ENCODE measurements at regions not wholly inside any gene's neighbourhood (a gene's known extent, or its start where the extent isn't known, plus 50 kb on each side); places are given as distances from the start of the nearest gene placed in this dataset.

GRCh38 chr2:83908750-83909149 lies 550.3 kb downstream of the SUCLG1 start:
- H3K9me2 ChIP-seq (ENCODE audit: low read depth, low read length), result no peaks in the 10 kb centered on the region
- no peak overlapping the region for H2AFZ ChIP-seq (ENCODE audit: low read length)
- no peaks in the 10 kb centered on the region for H3K27me3 ChIP-seq (ENCODE audit: insufficient read depth, low read length)
- no peaks in the 10 kb centered on the region for H3K9me3 ChIP-seq (ENCODE audit: low read length)
- H3K4me3 ChIP-seq (ENCODE audit: low read depth, low read length, poor library complexity, severe bottlenecking), result no peak overlapping the region
- no peaks in the 10 kb centered on the region for H4K20me1 ChIP-seq (ENCODE audit: insufficient read depth, low read length)
- TF ChIP-seq EZH2 (IDR thresholded peaks at IDR 0.05; ENCODE audit: borderline replicate concordance, low read length) (no peak), CTCF (IDR thresholded peaks at IDR 0.05; ENCODE audit: low read length) (no peak)
- H3K9ac ChIP-seq (ENCODE audit: low read length), result no peak overlapping the region
- no peak overlapping the region for H3K27ac ChIP-seq (ENCODE audit: low read depth, low read length, poor library complexity, severe bottlenecking)
- no peaks in the 10 kb centered on the region for H3K36me3 ChIP-seq (ENCODE audit: insufficient read depth, low read length)
- H3K4me1 ChIP-seq (ENCODE audit: insufficient read depth, low read length, severe bottlenecking), result no peaks in the 10 kb centered on the region
- H3K79me2 ChIP-seq (ENCODE audit: insufficient read depth, low read length), result no peaks in the 10 kb centered on the region
- H3F3A ChIP-seq (ENCODE audit: insufficient read depth, low read length), result no peaks in the 10 kb centered on the region
- H3K4me2 ChIP-seq (ENCODE audit: low read length), result no peak overlapping the region

- H3K36me3 ChIP-seq (ENCODE audit: insufficient read depth, low read length), result no peaks in the 10 kb centered on the region
- no peaks in the 10 kb centered on the region for H3K79me2 ChIP-seq (ENCODE audit: insufficient read depth, low read length)
- H3K4me3 ChIP-seq (ENCODE audit: low read depth, low read length, poor library complexity, severe bottlenecking), result no peak overlapping the region
- no peak overlapping the region for H3K27ac ChIP-seq (ENCODE audit: low read depth, low read length, poor library complexity, severe bottlenecking)
- H3F3A ChIP-seq (ENCODE audit: insufficient read depth, low read length), result no peaks in the 10 kb centered on the region
- no peak overlapping the region for H3K4me2 ChIP-seq (ENCODE audit: low read length)
- no peaks in the 10 kb centered on the region for H4K20me1 ChIP-seq (ENCODE audit: insufficient read depth, low read length)
- H3K9me2 ChIP-seq (ENCODE audit: low read depth, low read length), result no peaks in the 10 kb centered on the region
- H3K9me3 ChIP-seq (ENCODE audit: low read length), result no peaks in the 10 kb centered on the region
- H3K4me1 ChIP-seq (ENCODE audit: insufficient read depth, low read length, severe bottlenecking), result no peaks in the 10 kb centered on the region
- no peak for TF ChIP-seq CTCF (IDR thresholded peaks at IDR 0.05; ENCODE audit: low read length)
- TF ChIP-seq EZH2 (IDR thresholded peaks at IDR 0.05; ENCODE audit: borderline replicate concordance, low read length), result no peak
- no peak overlapping the region for H2AFZ ChIP-seq (ENCODE audit: low read length)
- H3K9ac ChIP-seq (ENCODE audit: low read length), result no peak overlapping the region
- no peaks in the 10 kb centered on the region for H3K27me3 ChIP-seq (ENCODE audit: insufficient read depth, low read length)
Observed at GRCh38 chr2:83901317-83901716, 557.8 kb downstream of the SUCLG1 start.

GRCh38 chr2:83900862-83901261 lies 558.2 kb downstream of the SUCLG1 start:
- Histone ChIP-seq H3K9me3 (ENCODE audit: low read length) (no peaks in the 10 kb centered on the region), H2AFZ (ENCODE audit: low read length) (no peak overlapping the region), H3K27me3 (ENCODE audit: insufficient read depth, low read length) (no peaks in the 10 kb centered on the region), H3K9me2 (ENCODE audit: low read depth, low read length) (no peaks in the 10 kb centered on the region), H4K20me1 (ENCODE audit: insufficient read depth, low read length) (no peaks in the 10 kb centered on the region), H3K36me3 (ENCODE audit: insufficient read depth, low read length) (no peaks in the 10 kb centered on the region), H3K4me2 (ENCODE audit: low read length) (no peak overlapping the region), H3K4me3 (ENCODE audit: low read depth, low read length, poor library complexity, severe bottlenecking) (no peak overlapping the region), H3K4me1 (ENCODE audit: insufficient read depth, low read length, severe bottlenecking) (no peaks in the 10 kb centered on the region), H3K27ac (ENCODE audit: low read depth, low read length, poor library complexity, severe bottlenecking) (no peak overlapping the region), H3K79me2 (ENCODE audit: insufficient read depth, low read length) (no peaks in the 10 kb centered on the region), H3F3A (ENCODE audit: insufficient read depth, low read length) (no peaks in the 10 kb centered on the region), H3K9ac (ENCODE audit: low read length) (no peak overlapping the region)
- TF ChIP-seq EZH2 (IDR thresholded peaks at IDR 0.05; ENCODE audit: borderline replicate concordance, low read length) (no peak), CTCF (IDR thresholded peaks at IDR 0.05; ENCODE audit: low read length) (no peak)
